AG04449 (cell line): ENCODE measurements at regions not wholly inside any gene's neighbourhood (a gene's known extent, or its start where the extent isn't known, plus 50 kb on each side); places are given as distances from the start of the nearest gene placed in this dataset.
"Not testable (repeated sequence)": the region's sequence is repeated elsewhere in the genome, so short reads cannot be mapped to it uniquely, and the experiment has no call there.

Source experiments
- CTCF ChIA-PET: fragments of 350-600 bp; formaldehyde crosslinking; extraction: SDS; loops from one replicate; lab custom pipeline; 2021; ENCODE audit warnings: antibody characterized with exemption; lab: Yijun Ruan, JAX
- POLR2A ChIA-PET: fragments of 400-600, 350-600 bp; formaldehyde crosslinking; extraction: SDS; loops from one replicate; lab custom pipeline; 2020; ENCODE audit warnings: antibody characterized with exemption, inconsistent platforms; lab: Yijun Ruan, JAX
- DNase-seq: peaks from one replicate; pipeline ENCODE4 v3.0.0-alpha.2; 2010; ENCODE audit warnings: low read depth, low spot score
- H3K4me3 ChIP-seq: 2 replicates; pipeline ENCODE4 v1.5.1; 2011; ENCODE audit warnings: low read depth, mild to moderate bottlenecking, control low read depth, low read length
- TF ChIP-seq, protein P1 (sequence below): IDR thresholded peaks from one replicate; pipeline ENCODE4 v1.5.1; 2011; ENCODE audit warnings: mild to moderate bottlenecking, moderate library complexity, low read length, control low read depth, inconsistent platforms; ENCODE audit not compliant: insufficient read depth; ENCODE audit errors: missing control alignments

DNA sequence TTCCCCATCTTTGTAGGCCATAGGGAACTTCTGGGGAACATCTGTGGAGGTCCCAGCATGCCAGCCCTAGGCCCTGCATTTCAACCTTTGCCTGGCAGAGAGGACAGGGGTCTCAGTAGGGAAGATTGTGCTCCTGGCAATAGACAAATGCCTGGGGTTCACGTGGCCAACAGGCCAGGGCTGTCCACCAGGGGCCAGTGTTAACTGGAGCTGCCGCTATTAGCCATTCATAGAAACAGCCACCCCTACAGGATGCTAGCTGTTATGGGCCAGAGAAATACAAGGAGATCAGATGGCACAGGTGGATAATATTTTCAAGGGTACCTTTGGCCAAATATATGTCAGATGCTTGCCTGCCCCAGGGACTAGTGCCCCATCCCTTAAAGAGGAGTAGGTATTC is 932.9 kb downstream of the QKI start:
- POLR2A ChIA-PET: no interaction called here

DNA sequence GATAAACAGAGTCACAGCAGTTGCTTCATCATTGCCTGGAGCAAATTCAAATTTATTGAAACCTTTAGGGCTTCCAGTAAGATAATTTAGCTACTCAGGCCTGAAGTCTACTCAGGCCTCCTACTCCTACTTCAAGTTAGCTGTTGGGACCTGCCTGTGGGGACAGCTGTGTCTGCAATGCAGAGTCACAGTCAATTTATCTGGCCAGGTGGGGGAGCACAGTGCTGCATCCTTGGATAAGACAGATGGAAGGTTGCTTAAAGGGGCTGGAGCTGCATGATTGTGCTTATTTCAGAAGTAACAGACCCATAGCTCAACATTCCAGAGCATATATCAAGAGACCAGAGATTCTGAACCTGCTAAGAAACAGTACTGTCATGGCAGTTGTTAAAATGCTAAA is 932.1 kb downstream of the QKI start:
- CTCF ChIA-PET: no interaction called here
- no peak overlapping the region for H3K4me3 ChIP-seq
- TF ChIP-seq, protein P1, sequence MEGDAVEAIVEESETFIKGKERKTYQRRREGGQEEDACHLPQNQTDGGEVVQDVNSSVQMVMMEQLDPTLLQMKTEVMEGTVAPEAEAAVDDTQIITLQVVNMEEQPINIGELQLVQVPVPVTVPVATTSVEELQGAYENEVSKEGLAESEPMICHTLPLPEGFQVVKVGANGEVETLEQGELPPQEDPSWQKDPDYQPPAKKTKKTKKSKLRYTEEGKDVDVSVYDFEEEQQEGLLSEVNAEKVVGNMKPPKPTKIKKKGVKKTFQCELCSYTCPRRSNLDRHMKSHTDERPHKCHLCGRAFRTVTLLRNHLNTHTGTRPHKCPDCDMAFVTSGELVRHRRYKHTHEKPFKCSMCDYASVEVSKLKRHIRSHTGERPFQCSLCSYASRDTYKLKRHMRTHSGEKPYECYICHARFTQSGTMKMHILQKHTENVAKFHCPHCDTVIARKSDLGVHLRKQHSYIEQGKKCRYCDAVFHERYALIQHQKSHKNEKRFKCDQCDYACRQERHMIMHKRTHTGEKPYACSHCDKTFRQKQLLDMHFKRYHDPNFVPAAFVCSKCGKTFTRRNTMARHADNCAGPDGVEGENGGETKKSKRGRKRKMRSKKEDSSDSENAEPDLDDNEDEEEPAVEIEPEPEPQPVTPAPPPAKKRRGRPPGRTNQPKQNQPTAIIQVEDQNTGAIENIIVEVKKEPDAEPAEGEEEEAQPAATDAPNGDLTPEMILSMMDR: no peak
- no peak for DNase-seq
- POLR2A ChIA-PET: no interaction called here

More for the DNA sequence above, 932.9 kb downstream of the QKI start:
- H3K4me3 ChIP-seq: no peak overlapping the region
- TF ChIP-seq, protein P1: no peak
- no peak for DNase-seq
- CTCF ChIA-PET: no interaction called here

DNA sequence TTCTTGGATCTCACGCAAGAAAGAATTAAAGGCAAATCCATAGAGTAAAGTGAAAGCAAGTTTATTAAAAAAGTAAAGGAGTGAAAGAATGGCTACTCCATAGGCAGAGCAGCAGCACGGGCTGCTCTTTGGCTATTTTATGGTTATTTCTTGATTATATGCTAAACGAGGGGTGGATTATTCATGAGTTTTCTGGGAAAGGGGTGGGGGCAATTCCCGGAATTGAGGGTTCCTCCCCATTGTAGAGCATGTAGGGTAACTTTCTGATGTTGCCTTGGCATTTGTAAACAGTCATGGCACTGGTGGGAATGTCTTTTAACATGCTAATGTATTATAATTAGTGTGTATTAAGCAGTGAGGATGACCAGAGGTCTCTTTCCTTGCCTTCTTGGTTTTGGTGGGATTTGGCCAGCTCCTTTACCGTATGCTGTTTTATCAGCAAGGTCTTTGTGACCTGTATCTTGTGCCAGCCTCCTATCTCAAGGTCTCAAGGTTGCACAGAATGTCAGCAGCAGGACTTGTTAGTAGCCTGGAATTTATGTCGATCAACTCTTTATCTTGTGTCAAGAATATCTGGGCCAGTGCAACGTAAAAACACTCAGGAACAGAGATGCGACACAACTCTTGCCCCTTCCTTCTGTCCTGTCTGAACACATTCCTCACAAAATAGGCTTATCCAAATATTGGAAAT is 931.4 kb downstream of the QKI start:
- ChIA-PET CTCF (no interaction called here), POLR2A (no interaction called here)
- no peak for DNase-seq
- TF ChIP-seq, protein P1: no peak
- no peak overlapping the region for H3K4me3 ChIP-seq

DNA sequence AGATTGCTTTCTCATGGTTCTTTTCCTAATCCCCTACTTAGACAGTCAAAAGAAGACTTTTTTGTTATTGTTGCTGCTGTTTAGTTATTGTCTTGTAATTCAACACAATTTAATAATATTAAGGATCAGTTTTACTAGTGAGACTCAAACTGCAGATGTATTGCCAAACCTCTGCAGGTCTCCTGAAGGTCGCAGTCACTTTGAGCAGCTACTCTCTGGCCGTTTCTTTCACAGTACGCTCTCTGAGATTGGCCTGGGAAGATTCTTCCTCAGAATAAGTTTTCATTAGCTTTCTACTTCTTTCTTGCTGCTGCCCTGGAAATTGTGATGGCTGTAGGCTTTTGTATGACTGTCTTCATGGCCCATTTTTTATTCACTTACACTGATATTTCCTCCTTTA is 930.8 kb downstream of the QKI start:
- DNase-seq: no peak
- no peak overlapping the region for H3K4me3 ChIP-seq
- POLR2A ChIA-PET: no interaction called here
- CTCF ChIA-PET: no interaction called here
- TF ChIP-seq, protein P1: no peak

DNA sequence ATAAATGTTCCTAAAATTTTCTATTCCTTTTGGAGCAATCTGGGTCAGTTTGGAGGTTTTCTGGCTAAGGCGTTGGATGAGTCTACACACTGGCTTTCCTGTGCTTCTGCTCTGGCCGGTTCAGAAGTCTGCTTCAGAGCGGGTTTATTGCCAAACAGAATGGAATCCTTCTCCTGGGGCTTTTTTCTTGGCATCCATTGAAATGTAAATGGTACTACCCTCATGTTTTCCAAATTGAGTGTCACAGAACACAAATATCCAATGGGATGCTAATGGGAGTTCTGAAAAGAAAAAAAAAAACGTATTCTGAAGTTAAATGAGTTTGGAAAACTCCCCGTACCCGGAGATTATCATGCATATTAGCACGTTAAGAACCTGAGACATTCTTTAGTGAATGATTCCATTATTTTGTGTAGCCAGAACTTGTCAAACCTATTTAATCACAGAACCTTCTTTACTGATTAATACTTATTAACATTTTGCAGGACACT is 930.3 kb downstream of the QKI start:
- H3K4me3 ChIP-seq: no peak overlapping the region
- DNase-seq: no peak
- TF ChIP-seq, protein P1: no peak
- ChIA-PET POLR2A (no interaction called here), CTCF (no interaction called here)

DNA sequence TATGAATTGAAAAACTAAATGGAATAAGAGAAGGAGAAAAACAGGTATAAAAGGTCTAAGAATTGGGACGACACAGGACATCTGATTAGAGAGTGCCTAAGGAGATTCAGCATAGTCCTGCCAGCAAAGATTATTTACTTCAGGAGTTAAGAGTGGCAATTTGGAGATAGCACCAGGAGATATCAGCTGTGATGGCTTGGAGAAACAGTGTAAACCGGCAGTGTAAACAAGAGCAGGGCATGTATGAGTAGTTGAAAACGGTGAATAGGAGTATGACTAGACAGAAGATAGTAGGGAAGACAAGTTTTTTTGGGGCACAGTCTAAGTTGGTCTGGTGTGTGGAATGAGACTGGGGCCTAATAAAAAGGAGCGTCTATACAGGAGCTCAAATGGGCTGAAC is 924.9 kb downstream of the QKI start:
- POLR2A ChIA-PET, H3K4me3 ChIP-seq, DNase-seq, CTCF ChIA-PET: not testable (repeated sequence)

DNA sequence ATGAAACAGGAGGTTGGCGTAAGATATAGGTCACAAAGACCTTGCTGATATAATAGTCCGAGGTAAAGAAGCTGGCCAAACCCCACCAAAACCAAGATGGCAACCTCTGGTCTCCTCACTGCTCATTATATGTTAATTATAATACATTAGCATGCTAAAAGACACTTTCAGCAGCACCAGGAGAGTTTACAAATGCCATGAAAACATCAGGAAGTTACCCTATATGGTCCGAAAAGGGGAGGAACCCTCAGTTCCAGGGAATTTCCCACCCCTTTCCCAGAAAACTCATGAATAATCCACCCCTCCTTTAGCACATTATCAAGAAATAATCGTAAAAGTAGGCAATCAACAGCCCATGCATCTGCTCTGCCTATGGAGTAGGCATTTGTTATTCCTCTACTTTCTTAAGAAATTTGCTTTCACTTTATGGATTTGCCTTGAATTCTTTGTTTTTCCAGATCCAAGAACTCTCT is 923.4 kb downstream of the QKI start:
- no peak for DNase-seq
- H3K4me3 ChIP-seq: no peak overlapping the region
- TF ChIP-seq, protein P1: no peak
- POLR2A ChIA-PET: no interaction called here
- CTCF ChIA-PET: no interaction called here
